ENCODE measurements at regions not wholly inside any gene's neighbourhood (a gene's known extent, or its start where the extent isn't known, plus 50 kb on each side); places are given as distances from the start of the nearest gene placed in this dataset.

GRCh38 chr21:14773777-14774345 is 227.7 kb upstream of the SAMSN1 start:
- TF ChIP-seq, protein P1, sequence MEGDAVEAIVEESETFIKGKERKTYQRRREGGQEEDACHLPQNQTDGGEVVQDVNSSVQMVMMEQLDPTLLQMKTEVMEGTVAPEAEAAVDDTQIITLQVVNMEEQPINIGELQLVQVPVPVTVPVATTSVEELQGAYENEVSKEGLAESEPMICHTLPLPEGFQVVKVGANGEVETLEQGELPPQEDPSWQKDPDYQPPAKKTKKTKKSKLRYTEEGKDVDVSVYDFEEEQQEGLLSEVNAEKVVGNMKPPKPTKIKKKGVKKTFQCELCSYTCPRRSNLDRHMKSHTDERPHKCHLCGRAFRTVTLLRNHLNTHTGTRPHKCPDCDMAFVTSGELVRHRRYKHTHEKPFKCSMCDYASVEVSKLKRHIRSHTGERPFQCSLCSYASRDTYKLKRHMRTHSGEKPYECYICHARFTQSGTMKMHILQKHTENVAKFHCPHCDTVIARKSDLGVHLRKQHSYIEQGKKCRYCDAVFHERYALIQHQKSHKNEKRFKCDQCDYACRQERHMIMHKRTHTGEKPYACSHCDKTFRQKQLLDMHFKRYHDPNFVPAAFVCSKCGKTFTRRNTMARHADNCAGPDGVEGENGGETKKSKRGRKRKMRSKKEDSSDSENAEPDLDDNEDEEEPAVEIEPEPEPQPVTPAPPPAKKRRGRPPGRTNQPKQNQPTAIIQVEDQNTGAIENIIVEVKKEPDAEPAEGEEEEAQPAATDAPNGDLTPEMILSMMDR (IDR thresholded peaks at IDR 0.05; ENCODE audit: partially characterized antibody, unreplicated experiment), result peak; percentile 68
- H3K27me3 Mint-ChIP-seq (ENCODE audit: unreplicated experiment), result peaks cover 1% of the 10 kb centered on the region
- H3K27ac Mint-ChIP-seq (ENCODE audit: unreplicated experiment), result no peak overlapping the region
- no peaks in the 10 kb centered on the region for H3K36me3 Mint-ChIP-seq (ENCODE audit: unreplicated experiment)
- H3K4me3 Mint-ChIP-seq (ENCODE audit: unreplicated experiment), result no peak overlapping the region
- no peaks in the 10 kb centered on the region for H3K4me1 Mint-ChIP-seq (ENCODE audit: low read depth, unreplicated experiment)
- H3K9me3 Mint-ChIP-seq (ENCODE audit: unreplicated experiment), result peaks cover 1% of the 10 kb centered on the region
- peak; percentile 70 for DNase-seq

DNA sequence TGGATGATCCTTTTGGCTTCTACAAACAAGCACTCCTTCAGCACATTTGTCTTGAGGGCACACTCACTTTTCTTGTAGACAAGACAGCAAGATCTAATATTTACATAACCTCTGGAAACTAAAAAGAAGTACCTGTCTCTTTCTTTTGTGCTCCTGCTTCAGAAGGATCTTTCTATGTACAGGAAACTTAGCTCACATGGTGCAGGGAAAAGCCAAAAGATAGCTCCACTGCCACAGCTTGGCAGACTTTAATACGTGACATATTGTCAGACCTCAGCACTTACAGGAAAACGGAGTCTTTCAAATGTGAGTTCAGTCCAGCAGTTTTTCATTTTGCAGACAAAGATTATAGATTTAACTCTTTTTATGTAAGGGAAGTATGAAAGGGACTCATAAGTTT is 225.5 kb upstream of the SAMSN1 start:
- TF ChIP-seq, protein P1 (IDR thresholded peaks at IDR 0.05; ENCODE audit: partially characterized antibody, unreplicated experiment), result no peak

DNA sequence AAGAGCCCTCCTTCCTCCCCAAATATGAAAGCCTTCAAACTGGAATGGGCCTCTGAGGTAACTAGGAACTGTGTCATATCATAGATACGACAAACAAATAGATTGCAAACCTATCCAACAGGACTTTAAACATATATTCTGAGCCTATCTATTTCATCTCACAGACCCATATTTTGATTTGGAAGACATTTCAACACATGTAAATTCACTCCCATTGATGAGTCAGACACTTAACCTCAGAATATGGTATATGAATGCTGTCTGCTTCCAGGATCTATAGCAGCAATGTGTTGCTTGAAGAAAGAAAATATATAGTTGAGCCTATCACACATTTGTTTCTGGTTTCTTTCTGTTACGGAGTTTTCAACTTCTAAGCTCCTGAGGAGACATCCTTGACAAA is 221.9 kb upstream of the SAMSN1 start:
- DNase-seq, result no peak
- TF ChIP-seq, protein P1 (IDR thresholded peaks at IDR 0.05; ENCODE audit: partially characterized antibody, unreplicated experiment), result no peak
- H3K27ac Mint-ChIP-seq (ENCODE audit: unreplicated experiment), result no peak overlapping the region
- no peaks in the 10 kb centered on the region for H3K36me3 Mint-ChIP-seq (ENCODE audit: unreplicated experiment)
- no peak overlapping the region for H3K4me3 Mint-ChIP-seq (ENCODE audit: unreplicated experiment)
- H3K9me3 Mint-ChIP-seq (ENCODE audit: unreplicated experiment), result peaks cover 3% of the 10 kb centered on the region
- peaks cover 2% of the 10 kb centered on the region for H3K4me1 Mint-ChIP-seq (ENCODE audit: low read depth, unreplicated experiment)
- no peaks in the 10 kb centered on the region for H3K27me3 Mint-ChIP-seq (ENCODE audit: unreplicated experiment)

More for the DNA sequence above, 225.5 kb upstream of the SAMSN1 start:
- Mint-ChIP-seq H3K27ac (ENCODE audit: unreplicated experiment) (no peak overlapping the region), H3K9me3 (ENCODE audit: unreplicated experiment) (peaks cover 3% of the 10 kb centered on the region), H3K36me3 (ENCODE audit: unreplicated experiment) (no peaks in the 10 kb centered on the region), H3K27me3 (ENCODE audit: unreplicated experiment) (no peaks in the 10 kb centered on the region), H3K4me1 (ENCODE audit: low read depth, unreplicated experiment) (no peaks in the 10 kb centered on the region), H3K4me3 (ENCODE audit: unreplicated experiment) (no peak overlapping the region)
- no peak for DNase-seq

DNA sequence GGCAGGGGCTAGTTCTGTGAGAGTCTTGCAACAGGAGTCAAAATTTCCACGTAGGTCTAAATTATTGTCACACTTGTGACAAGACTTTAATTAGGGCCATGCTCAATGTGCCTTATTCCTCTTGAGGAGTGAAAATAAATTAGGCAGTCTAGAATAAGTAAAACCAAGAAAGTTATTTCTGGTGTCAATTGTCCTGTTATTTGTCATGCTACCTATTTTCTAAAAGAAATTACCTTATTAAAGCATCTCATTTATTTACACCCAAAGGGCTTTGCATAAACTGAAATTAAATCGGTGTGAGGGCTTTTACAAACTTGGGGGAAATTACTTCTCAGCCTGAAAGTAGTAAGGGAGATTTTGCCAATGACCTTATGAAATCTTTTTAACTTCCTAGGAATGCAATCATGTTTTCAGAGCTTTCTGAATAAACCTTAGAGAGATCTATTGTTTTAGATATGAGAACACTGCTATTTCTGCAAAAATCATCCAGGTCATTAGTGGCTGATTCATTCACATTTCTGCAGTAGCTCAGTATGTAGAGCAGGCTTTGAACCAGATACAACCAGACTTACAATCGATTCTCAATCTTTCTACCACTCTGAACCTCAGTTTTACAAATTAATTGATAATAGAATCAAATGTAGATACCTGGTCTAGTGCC is 221.2 kb upstream of the SAMSN1 start:
- peaks cover 2% of the 10 kb centered on the region for H3K4me1 Mint-ChIP-seq (ENCODE audit: low read depth, unreplicated experiment)
- TF ChIP-seq, protein P1 (IDR thresholded peaks at IDR 0.05; ENCODE audit: partially characterized antibody, unreplicated experiment), result no peak
- H3K9me3 Mint-ChIP-seq (ENCODE audit: unreplicated experiment), result peaks cover 3% of the 10 kb centered on the region
- no peaks in the 10 kb centered on the region for H3K27me3 Mint-ChIP-seq (ENCODE audit: unreplicated experiment)
- no peaks in the 10 kb centered on the region for H3K36me3 Mint-ChIP-seq (ENCODE audit: unreplicated experiment)
- DNase-seq, result no peak
- H3K4me3 Mint-ChIP-seq (ENCODE audit: unreplicated experiment), result no peak overlapping the region
- H3K27ac Mint-ChIP-seq (ENCODE audit: unreplicated experiment), result no peak overlapping the region

DNA sequence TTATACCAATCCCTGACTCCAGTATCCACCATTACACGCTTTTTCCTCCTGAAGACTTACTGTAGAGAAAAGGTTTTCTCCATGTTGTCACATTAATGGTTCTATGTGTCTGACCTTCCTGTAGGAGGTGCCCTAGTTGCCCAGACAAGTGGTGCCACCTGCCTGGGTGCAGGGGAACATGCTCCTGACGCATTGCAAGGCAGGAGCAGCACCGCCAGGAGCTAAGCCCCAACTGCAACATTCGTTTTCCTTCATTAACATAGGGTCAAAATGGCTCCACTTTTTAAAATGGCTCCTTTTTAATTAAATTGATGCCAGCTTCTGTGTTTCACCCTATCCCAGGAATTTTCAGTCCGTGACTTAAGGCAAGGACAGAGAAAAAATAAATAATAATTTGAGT is 220.1 kb upstream of the SAMSN1 start:
- Mint-ChIP-seq H3K4me3 (ENCODE audit: unreplicated experiment) (no peak overlapping the region), H3K36me3 (ENCODE audit: unreplicated experiment) (no peaks in the 10 kb centered on the region), H3K4me1 (ENCODE audit: low read depth, unreplicated experiment) (peaks cover 2% of the 10 kb centered on the region), H3K9me3 (ENCODE audit: unreplicated experiment) (peaks cover 3% of the 10 kb centered on the region), H3K27me3 (ENCODE audit: unreplicated experiment) (no peaks in the 10 kb centered on the region), H3K27ac (ENCODE audit: unreplicated experiment) (no peak overlapping the region)
- TF ChIP-seq, protein P1 (IDR thresholded peaks at IDR 0.05; ENCODE audit: partially characterized antibody, unreplicated experiment), result no peak
- no peak for DNase-seq
